ENCODE measurements at regions not wholly inside any gene's neighbourhood (a gene's known extent, or its start where the extent isn't known, plus 50 kb on each side); places are given as distances from the start of the nearest gene placed in this dataset.

DNA sequence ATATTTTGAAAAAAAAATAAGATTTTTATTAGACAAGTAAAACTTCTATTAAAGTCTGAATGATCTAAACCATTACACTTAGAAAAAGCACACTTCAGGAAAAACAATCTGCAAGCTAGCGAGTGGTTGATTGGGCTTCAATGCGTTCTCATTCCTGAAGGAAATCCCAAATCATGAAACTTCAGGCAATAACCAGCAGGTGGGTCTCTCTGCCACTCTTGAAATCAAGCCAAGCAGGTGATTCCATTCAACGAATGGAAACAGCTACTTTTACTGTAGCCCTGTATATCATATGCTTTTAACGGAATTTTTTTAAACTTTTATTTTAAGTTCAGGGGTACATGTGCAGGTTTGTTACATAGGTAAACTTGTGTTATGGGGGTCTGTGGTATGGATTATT, 234.5 kb upstream of the TRPM3 start:
- H3K9me3 ChIP-seq (ENCODE audit: control insufficient read depth in 2 of 2, low read length in 2 of 2) = no peaks in the 10 kb centered on the region
- no peaks in the 10 kb centered on the region for H3K36me3 ChIP-seq (ENCODE audit: control insufficient read depth in 2 of 2, insufficient read depth in 2 of 2, low read length in 2 of 2)
- H3K27me3 ChIP-seq (ENCODE audit: control insufficient read depth in 2 of 2, insufficient read depth in 2 of 2, low read length in 2 of 2) = no peaks in the 10 kb centered on the region
- no peak overlapping the region for H3K27ac ChIP-seq (ENCODE audit: low read depth in 2 of 2, low read length in 2 of 2)
- no peak overlapping the region for H3K9ac ChIP-seq (ENCODE audit: low read depth in 1 of 2, low read length in 2 of 2)
- H3K4me1 ChIP-seq (ENCODE audit: control insufficient read depth in 2 of 2, insufficient read depth in 2 of 2, low read length in 2 of 2) = no peaks in the 10 kb centered on the region
- H3K4me3 ChIP-seq (ENCODE audit: low read length in 2 of 2) = no peak overlapping the region

DNA sequence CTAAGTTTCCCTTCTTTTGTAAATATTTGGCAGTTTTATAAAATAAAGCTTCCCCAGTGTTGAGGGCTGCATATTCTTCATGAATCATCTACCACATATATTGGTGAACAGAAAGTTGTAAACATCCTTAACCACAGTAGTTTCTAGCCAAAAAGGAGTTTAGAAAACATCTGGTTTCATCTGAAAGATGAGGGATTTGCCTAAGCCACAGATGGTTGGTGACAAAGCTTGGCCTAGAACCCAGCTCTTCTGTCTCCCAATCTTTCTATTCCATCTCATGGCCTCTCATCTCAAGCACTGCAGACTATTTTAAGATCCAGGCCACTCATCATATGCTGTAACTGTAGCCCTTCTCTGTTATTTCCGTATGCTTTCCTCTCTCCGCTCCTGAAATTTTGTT, 232.3 kb upstream of the TRPM3 start:
- H3K36me3 ChIP-seq (ENCODE audit: control insufficient read depth in 2 of 2, insufficient read depth in 2 of 2, low read length in 2 of 2) = no peaks in the 10 kb centered on the region
- H3K27ac ChIP-seq (ENCODE audit: low read depth in 2 of 2, low read length in 2 of 2) = no peak overlapping the region
- H3K4me1 ChIP-seq (ENCODE audit: control insufficient read depth in 2 of 2, insufficient read depth in 2 of 2, low read length in 2 of 2) = no peaks in the 10 kb centered on the region
- no peak overlapping the region for H3K9ac ChIP-seq (ENCODE audit: low read depth in 1 of 2, low read length in 2 of 2)
- no peaks in the 10 kb centered on the region for H3K9me3 ChIP-seq (ENCODE audit: control insufficient read depth in 2 of 2, low read length in 2 of 2)
- H3K27me3 ChIP-seq (ENCODE audit: control insufficient read depth in 2 of 2, insufficient read depth in 2 of 2, low read length in 2 of 2) = no peaks in the 10 kb centered on the region
- no peak overlapping the region for H3K4me3 ChIP-seq (ENCODE audit: low read length in 2 of 2)

DNA sequence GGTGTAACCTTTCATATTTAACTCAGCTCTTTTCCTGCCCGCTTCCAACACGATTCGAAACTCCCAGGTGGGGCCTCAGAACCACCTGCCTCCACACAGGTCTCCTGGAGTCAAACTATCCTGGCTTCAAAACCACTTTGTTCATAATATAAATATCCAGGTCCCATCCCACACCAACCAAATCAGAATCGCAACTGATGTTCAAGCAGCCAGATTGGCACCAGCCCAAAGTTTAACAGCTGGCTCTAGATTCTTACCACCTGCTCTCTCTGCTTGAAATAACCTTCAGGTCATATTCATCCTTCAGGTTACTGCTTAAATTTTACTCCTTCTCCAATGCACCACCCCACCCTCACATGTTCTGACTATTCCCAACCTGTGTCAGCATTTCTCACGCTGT, 231.4 kb upstream of the TRPM3 start:
- Histone ChIP-seq H3K36me3 (ENCODE audit: control insufficient read depth in 2 of 2, insufficient read depth in 2 of 2, low read length in 2 of 2) (no peaks in the 10 kb centered on the region), H3K9me3 (ENCODE audit: control insufficient read depth in 2 of 2, low read length in 2 of 2) (no peaks in the 10 kb centered on the region), H3K4me1 (ENCODE audit: control insufficient read depth in 2 of 2, insufficient read depth in 2 of 2, low read length in 2 of 2) (no peaks in the 10 kb centered on the region), H3K9ac (ENCODE audit: low read depth in 1 of 2, low read length in 2 of 2) (no peak overlapping the region), H3K27me3 (ENCODE audit: control insufficient read depth in 2 of 2, insufficient read depth in 2 of 2, low read length in 2 of 2) (no peaks in the 10 kb centered on the region), H3K4me3 (ENCODE audit: low read length in 2 of 2) (no peak overlapping the region), H3K27ac (ENCODE audit: low read depth in 2 of 2, low read length in 2 of 2) (no peak overlapping the region)

DNA sequence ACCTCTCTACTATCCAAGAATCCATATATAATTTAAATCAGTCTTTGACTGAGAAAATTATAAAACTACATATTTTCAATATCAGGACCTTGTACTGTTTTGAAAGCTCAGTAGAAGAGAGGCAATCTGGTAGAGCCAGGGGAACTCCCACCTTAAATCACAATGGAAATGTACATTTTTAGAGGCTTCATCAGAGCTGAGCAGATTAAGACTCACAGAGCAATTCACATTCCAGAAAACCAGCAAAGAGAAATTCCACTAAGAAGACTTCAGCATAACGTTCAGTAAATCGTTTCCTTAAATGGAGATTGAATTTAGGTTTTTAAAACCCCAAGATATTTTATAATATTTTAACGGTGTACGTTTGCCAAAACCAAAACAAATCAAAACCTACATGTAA, 227.8 kb upstream of the TRPM3 start:
- Histone ChIP-seq H3K36me3 (ENCODE audit: control insufficient read depth in 2 of 2, insufficient read depth in 2 of 2, low read length in 2 of 2) (no peaks in the 10 kb centered on the region), H3K4me1 (ENCODE audit: control insufficient read depth in 2 of 2, insufficient read depth in 2 of 2, low read length in 2 of 2) (no peaks in the 10 kb centered on the region), H3K27ac (ENCODE audit: low read depth in 2 of 2, low read length in 2 of 2) (no peak overlapping the region), H3K4me3 (ENCODE audit: low read length in 2 of 2) (no peak overlapping the region), H3K27me3 (ENCODE audit: control insufficient read depth in 2 of 2, insufficient read depth in 2 of 2, low read length in 2 of 2) (no peaks in the 10 kb centered on the region), H3K9me3 (ENCODE audit: control insufficient read depth in 2 of 2, low read length in 2 of 2) (no peaks in the 10 kb centered on the region), H3K9ac (ENCODE audit: low read depth in 1 of 2, low read length in 2 of 2) (no peak overlapping the region)

DNA sequence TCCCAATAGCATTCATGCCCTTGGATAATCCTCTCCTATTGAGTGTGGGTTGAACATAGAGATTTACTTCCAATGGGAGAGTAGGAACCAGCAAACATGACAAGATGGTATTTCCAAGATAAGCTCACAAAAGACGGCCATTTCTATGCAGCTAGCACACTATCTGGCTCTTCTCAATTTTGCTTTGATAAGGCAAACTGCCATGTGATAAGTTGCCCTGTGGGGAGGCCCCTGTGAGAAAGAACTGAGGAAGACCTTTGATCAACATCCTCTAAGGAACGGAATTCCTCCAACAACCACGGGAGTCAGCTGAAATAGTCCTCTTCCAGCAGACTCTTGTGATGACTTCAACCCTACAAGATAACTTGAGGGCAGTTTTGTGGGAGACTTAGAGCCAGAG, 211.9 kb upstream of the TRPM3 start:
- no peaks in the 10 kb centered on the region for H3K36me3 ChIP-seq (ENCODE audit: control insufficient read depth in 2 of 2, insufficient read depth in 2 of 2, low read length in 2 of 2)
- H3K27me3 ChIP-seq (ENCODE audit: control insufficient read depth in 2 of 2, insufficient read depth in 2 of 2, low read length in 2 of 2) = no peaks in the 10 kb centered on the region
- no peak overlapping the region for H3K27ac ChIP-seq (ENCODE audit: low read depth in 2 of 2, low read length in 2 of 2)
- no peaks in the 10 kb centered on the region for H3K9me3 ChIP-seq (ENCODE audit: control insufficient read depth in 2 of 2, low read length in 2 of 2)
- no peak overlapping the region for H3K9ac ChIP-seq (ENCODE audit: low read depth in 1 of 2, low read length in 2 of 2)
- no peaks in the 10 kb centered on the region for H3K4me1 ChIP-seq (ENCODE audit: control insufficient read depth in 2 of 2, insufficient read depth in 2 of 2, low read length in 2 of 2)
- no peak overlapping the region for H3K4me3 ChIP-seq (ENCODE audit: low read length in 2 of 2)

DNA sequence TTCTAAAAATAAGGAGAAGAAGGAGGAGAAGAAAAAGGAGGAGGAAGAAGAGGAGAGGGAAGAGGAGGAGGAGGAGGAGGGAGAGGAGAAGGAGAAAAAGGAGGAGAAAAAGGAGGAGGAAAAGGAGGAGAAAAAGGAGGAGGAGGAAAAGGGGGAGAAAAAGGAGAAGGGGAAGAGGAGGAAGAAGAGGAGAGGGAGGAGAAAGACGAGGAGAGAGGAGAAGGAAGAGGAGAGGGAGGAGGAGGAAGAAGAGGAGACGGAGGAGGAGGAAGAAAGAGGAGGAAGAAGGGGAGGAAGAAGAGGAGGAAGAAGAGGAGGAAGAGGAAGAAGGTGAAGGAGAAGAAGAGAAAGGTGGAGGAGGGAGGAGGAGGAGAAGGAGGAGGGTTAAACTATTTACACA, 210.2 kb upstream of the TRPM3 start:
- Histone ChIP-seq H3K36me3 (ENCODE audit: control insufficient read depth in 2 of 2, insufficient read depth in 2 of 2, low read length in 2 of 2) (no peaks in the 10 kb centered on the region), H3K4me1 (ENCODE audit: control insufficient read depth in 2 of 2, insufficient read depth in 2 of 2, low read length in 2 of 2) (no peaks in the 10 kb centered on the region), H3K9ac (ENCODE audit: low read depth in 1 of 2, low read length in 2 of 2) (no peak overlapping the region), H3K4me3 (ENCODE audit: low read length in 2 of 2) (no peak overlapping the region), H3K9me3 (ENCODE audit: control insufficient read depth in 2 of 2, low read length in 2 of 2) (no peaks in the 10 kb centered on the region), H3K27me3 (ENCODE audit: control insufficient read depth in 2 of 2, insufficient read depth in 2 of 2, low read length in 2 of 2) (no peaks in the 10 kb centered on the region), H3K27ac (ENCODE audit: low read depth in 2 of 2, low read length in 2 of 2) (no peak overlapping the region)

DNA sequence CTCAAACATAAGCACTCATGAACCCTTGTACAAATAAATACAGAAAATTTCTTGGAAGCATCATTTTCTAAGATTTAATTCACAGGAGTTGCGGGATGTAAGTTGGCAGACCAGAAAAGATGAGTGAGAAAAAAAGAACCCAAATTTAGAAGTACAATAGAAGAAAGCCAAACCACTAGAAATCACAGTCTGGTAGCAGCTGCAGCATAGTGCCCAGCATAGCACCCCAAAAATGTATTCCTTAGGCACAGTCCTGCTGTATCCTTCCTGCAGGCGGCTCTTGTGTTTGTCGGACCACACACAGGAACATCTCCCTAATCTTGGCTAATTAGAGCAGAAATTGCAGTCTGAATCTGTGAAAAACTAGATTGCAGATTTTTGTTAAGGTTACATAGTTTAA, 208.5 kb upstream of the TRPM3 start:
- H3K9ac ChIP-seq (ENCODE audit: low read depth in 1 of 2, low read length in 2 of 2) = no peak overlapping the region
- H3K4me3 ChIP-seq (ENCODE audit: low read length in 2 of 2) = no peak overlapping the region
- no peak overlapping the region for H3K27ac ChIP-seq (ENCODE audit: low read depth in 2 of 2, low read length in 2 of 2)
- H3K4me1 ChIP-seq (ENCODE audit: control insufficient read depth in 2 of 2, insufficient read depth in 2 of 2, low read length in 2 of 2) = no peaks in the 10 kb centered on the region
- H3K27me3 ChIP-seq (ENCODE audit: control insufficient read depth in 2 of 2, insufficient read depth in 2 of 2, low read length in 2 of 2) = no peaks in the 10 kb centered on the region
- H3K36me3 ChIP-seq (ENCODE audit: control insufficient read depth in 2 of 2, insufficient read depth in 2 of 2, low read length in 2 of 2) = no peaks in the 10 kb centered on the region
- H3K9me3 ChIP-seq (ENCODE audit: control insufficient read depth in 2 of 2, low read length in 2 of 2) = no peaks in the 10 kb centered on the region

DNA sequence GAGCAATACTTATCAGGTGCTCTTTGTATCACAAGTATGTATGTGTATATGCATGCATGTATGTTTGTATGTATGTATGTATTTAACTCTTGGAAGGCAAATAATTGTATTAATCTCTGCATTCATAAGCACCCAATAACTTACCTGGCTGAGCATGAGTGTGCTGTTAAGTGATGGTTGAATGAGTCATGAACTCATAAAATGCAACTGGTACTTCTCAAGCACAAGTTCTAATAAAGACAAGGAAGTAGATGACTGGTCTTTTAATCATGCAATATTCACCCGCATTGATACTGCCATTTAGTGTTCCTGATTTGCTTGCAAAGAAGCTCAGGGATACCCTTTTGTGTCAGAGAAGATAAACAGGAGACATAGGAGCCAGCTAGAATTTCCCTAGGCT, 204.9 kb upstream of the TRPM3 start:
- no peaks in the 10 kb centered on the region for H3K4me1 ChIP-seq (ENCODE audit: control insufficient read depth in 2 of 2, insufficient read depth in 2 of 2, low read length in 2 of 2)
- no peaks in the 10 kb centered on the region for H3K36me3 ChIP-seq (ENCODE audit: control insufficient read depth in 2 of 2, insufficient read depth in 2 of 2, low read length in 2 of 2)
- no peaks in the 10 kb centered on the region for H3K9me3 ChIP-seq (ENCODE audit: control insufficient read depth in 2 of 2, low read length in 2 of 2)
- no peak overlapping the region for H3K4me3 ChIP-seq (ENCODE audit: low read length in 2 of 2)
- no peak overlapping the region for H3K27ac ChIP-seq (ENCODE audit: low read depth in 2 of 2, low read length in 2 of 2)
- H3K9ac ChIP-seq (ENCODE audit: low read depth in 1 of 2, low read length in 2 of 2) = no peak overlapping the region
- no peaks in the 10 kb centered on the region for H3K27me3 ChIP-seq (ENCODE audit: control insufficient read depth in 2 of 2, insufficient read depth in 2 of 2, low read length in 2 of 2)

DNA sequence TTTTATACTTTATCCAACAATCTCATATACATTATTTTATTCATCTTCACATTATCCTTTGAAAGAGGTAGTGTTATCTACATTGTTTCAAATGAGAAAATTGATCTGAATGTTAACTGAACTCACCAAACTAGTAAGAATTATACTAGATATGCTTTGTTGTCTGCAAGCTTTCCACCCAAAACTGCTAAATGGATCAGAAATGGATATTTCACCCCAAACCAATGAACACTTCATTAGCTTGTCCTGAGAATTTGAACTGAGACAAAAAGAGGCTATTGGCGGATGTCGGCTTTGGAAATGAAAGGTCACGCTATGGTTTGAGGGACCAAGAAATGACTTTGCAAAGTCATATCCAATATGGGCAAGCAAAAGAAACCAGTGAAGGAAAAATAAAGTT, 201.9 kb upstream of the TRPM3 start:
- H3K9me3 ChIP-seq (ENCODE audit: control insufficient read depth in 2 of 2, low read length in 2 of 2) = peaks cover 0 to 3% of the 10 kb centered on the region in 2 donors
- H3K36me3 ChIP-seq (ENCODE audit: control insufficient read depth in 2 of 2, insufficient read depth in 2 of 2, low read length in 2 of 2) = no peaks in the 10 kb centered on the region
- H3K4me1 ChIP-seq (ENCODE audit: control insufficient read depth in 2 of 2, insufficient read depth in 2 of 2, low read length in 2 of 2) = no peaks in the 10 kb centered on the region
- H3K4me3 ChIP-seq (ENCODE audit: low read length in 2 of 2) = no peak overlapping the region
- H3K9ac ChIP-seq (ENCODE audit: low read depth in 1 of 2, low read length in 2 of 2) = no peak overlapping the region
- no peaks in the 10 kb centered on the region for H3K27me3 ChIP-seq (ENCODE audit: control insufficient read depth in 2 of 2, insufficient read depth in 2 of 2, low read length in 2 of 2)
- no peak overlapping the region for H3K27ac ChIP-seq (ENCODE audit: low read depth in 2 of 2, low read length in 2 of 2)

DNA sequence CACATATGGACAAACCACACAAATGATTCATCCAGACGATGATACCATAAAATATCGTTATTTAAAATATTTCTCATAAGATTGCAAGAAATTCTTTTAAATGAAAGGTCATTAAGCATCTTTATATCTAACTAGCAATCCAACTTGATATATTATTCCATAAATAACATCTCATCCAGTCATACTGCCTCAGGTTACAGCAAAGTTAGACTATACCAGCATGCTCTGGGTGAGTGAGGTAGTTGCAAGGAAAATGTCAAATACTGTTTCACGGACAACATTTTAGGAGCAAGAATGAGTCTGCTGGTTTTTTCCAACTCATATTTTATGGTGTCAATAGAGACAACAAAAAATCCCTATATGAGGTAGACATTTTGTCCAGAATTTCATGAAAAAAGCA, 200.9 kb upstream of the TRPM3 start:
- no peak overlapping the region for H3K27ac ChIP-seq (ENCODE audit: low read depth in 2 of 2, low read length in 2 of 2)
- peaks cover 0 to 3% of the 10 kb centered on the region in 2 donors for H3K9me3 ChIP-seq (ENCODE audit: control insufficient read depth in 2 of 2, low read length in 2 of 2)
- H3K36me3 ChIP-seq (ENCODE audit: control insufficient read depth in 2 of 2, insufficient read depth in 2 of 2, low read length in 2 of 2) = no peaks in the 10 kb centered on the region
- H3K4me3 ChIP-seq (ENCODE audit: low read length in 2 of 2) = no peak overlapping the region
- no peaks in the 10 kb centered on the region for H3K4me1 ChIP-seq (ENCODE audit: control insufficient read depth in 2 of 2, insufficient read depth in 2 of 2, low read length in 2 of 2)
- H3K9ac ChIP-seq (ENCODE audit: low read depth in 1 of 2, low read length in 2 of 2) = no peak overlapping the region
- no peaks in the 10 kb centered on the region for H3K27me3 ChIP-seq (ENCODE audit: control insufficient read depth in 2 of 2, insufficient read depth in 2 of 2, low read length in 2 of 2)

DNA sequence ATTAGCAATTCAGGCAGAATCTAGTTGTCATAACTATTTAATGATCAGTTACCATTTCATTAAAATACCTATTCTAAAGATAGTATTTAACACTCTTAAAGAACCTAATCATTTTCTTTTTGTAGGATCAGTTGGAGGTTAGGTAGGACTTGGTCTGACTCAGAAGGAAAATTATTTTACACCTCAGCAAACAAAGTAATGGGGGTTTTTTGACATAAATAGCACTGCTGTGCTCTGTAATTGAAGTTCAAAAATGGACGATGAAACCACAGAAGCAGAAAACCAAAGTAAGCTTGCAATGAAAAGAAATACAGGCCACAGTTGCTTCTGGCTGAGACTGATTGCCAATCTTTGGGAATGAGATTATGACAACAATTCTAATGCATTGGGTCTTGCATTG, 187.0 kb upstream of the TRPM3 start:
- no peaks in the 10 kb centered on the region for H3K36me3 ChIP-seq (ENCODE audit: control insufficient read depth in 2 of 2, insufficient read depth in 2 of 2, low read length in 2 of 2)
- no peak overlapping the region for H3K9ac ChIP-seq (ENCODE audit: low read depth in 1 of 2, low read length in 2 of 2)
- H3K27ac ChIP-seq (ENCODE audit: low read depth in 2 of 2, low read length in 2 of 2) = no peak overlapping the region
- no peaks in the 10 kb centered on the region for H3K4me1 ChIP-seq (ENCODE audit: control insufficient read depth in 2 of 2, insufficient read depth in 2 of 2, low read length in 2 of 2)
- H3K4me3 ChIP-seq (ENCODE audit: low read length in 2 of 2) = no peak overlapping the region
- H3K27me3 ChIP-seq (ENCODE audit: control insufficient read depth in 2 of 2, insufficient read depth in 2 of 2, low read length in 2 of 2) = no peaks in the 10 kb centered on the region
- no peaks in the 10 kb centered on the region for H3K9me3 ChIP-seq (ENCODE audit: control insufficient read depth in 2 of 2, low read length in 2 of 2)

Measured in mucosa of rectum (tissue), 2 donors.